Mesenchymal stem cell (in vitro differentiated cells and primary cell): ENCODE measurements at regions not wholly inside any gene's neighbourhood (a gene's known extent, or its start where the extent isn't known, plus 50 kb on each side); places are given as distances from the start of the nearest gene placed in this dataset.

ENCODE experiments used
- DNase-seq: peaks from one replicate; pipeline ENCODE4 v3.0.0-alpha.2; 2013
- H2AFZ ChIP-seq: one replicate; pipeline ENCODE4 v1.6.1; 2013; ENCODE audit warnings: low read depth, mild to moderate bottlenecking, control low read depth, inconsistent platforms, low read length, moderate library complexity
- H2AK5ac ChIP-seq: 2 replicates; pipeline ENCODE4 v1.6.1; 2013; ENCODE audit warnings: low read length, moderate library complexity, mild to moderate bottlenecking, inconsistent platforms; ENCODE audit not compliant: severe bottlenecking
- H2BK120ac ChIP-seq: one replicate; pipeline ENCODE4 v1.6.1; 2013; ENCODE audit warnings: low read depth, mild to moderate bottlenecking, inconsistent platforms, low read length, moderate library complexity
- H2BK12ac ChIP-seq, 2 experiments: one replicate each; pipeline ENCODE4 v1.6.1; 2013; ENCODE audit warnings: inconsistent platforms in 2 of 2, low read length in 2 of 2, mild to moderate bottlenecking in 2 of 2, moderate library complexity in 2 of 2, control low read depth in 1 of 2
- H2BK15ac ChIP-seq: one replicate; pipeline ENCODE4 v1.6.1; 2013; ENCODE audit warnings: mild to moderate bottlenecking, low read depth, inconsistent platforms; ENCODE audit not compliant: poor library complexity, severe bottlenecking
- H2BK5ac ChIP-seq: 2 replicates; pipeline ENCODE4 v1.6.1; 2013; ENCODE audit warnings: low read depth, mild to moderate bottlenecking, low read length, control low read depth, inconsistent platforms; ENCODE audit not compliant: poor library complexity, severe bottlenecking
- H3K14ac ChIP-seq, 2 experiments: one replicate each; pipeline ENCODE4 v1.6.1; 2013; ENCODE audit warnings: inconsistent platforms in 2 of 2, low read length in 2 of 2, control low read depth in 1 of 2, mild to moderate bottlenecking in 1 of 2, moderate library complexity in 1 of 2
- H3K18ac ChIP-seq, 2 experiments: one replicate each; pipeline ENCODE4 v1.6.1; 2013; ENCODE audit warnings: inconsistent platforms in 2 of 2, low read length in 2 of 2, control low read depth in 1 of 2, low read depth in 1 of 2, mild to moderate bottlenecking in 1 of 2
- H3K23ac ChIP-seq, 2 experiments: one replicate each; pipeline ENCODE4 v1.6.1; 2013; ENCODE audit warnings: inconsistent platforms in 2 of 2, low read length in 2 of 2, mild to moderate bottlenecking in 2 of 2, moderate library complexity in 2 of 2, control low read depth in 1 of 2
- H3K27ac ChIP-seq: 2 replicates; pipeline ENCODE4 v1.5.1; 2013; ENCODE audit warnings: mild to moderate bottlenecking, moderate library complexity, low read length, control low read depth, inconsistent platforms; ENCODE audit not compliant: poor library complexity, severe bottlenecking
- H3K27me3 ChIP-seq, 2 experiments: 2 replicates each; pipeline versions ENCODE4 v1.6.1 to v1.7.0; 2013; ENCODE audit warnings: low read length in 2 of 2, mild to moderate bottlenecking in 2 of 2, moderate library complexity in 2 of 2, control low read depth in 1 of 2, inconsistent platforms in 1 of 2; ENCODE audit not compliant: control insufficient read depth in 1 of 2, insufficient read depth in 1 of 2
- H3K36me3 ChIP-seq, 2 experiments: 2 replicates each; pipeline versions ENCODE4 v1.6.1 to v1.7.0; 2013; ENCODE audit warnings: low read length in 2 of 2, control low read depth in 1 of 2, inconsistent platforms in 1 of 2, low read depth in 1 of 2, mild to moderate bottlenecking in 1 of 2; ENCODE audit not compliant: insufficient read depth in 2 of 2, control insufficient read depth in 1 of 2
- H3K4ac ChIP-seq, 2 experiments: one replicate each; pipeline ENCODE4 v1.6.1; 2013; ENCODE audit warnings: inconsistent platforms in 2 of 2, low read length in 2 of 2, mild to moderate bottlenecking in 2 of 2, moderate library complexity in 2 of 2, control low read depth in 1 of 2, low read depth in 1 of 2
- H3K4me1 ChIP-seq: 2 replicates; pipeline ENCODE4 v1.6.1; 2013; ENCODE audit warnings: low read depth, low read length, control low read depth; ENCODE audit not compliant: control insufficient read depth, insufficient read depth
- H3K4me2 ChIP-seq: 2 replicates; pipeline ENCODE4 v1.6.1; 2013; ENCODE audit warnings: low read length, mild to moderate bottlenecking, inconsistent platforms; ENCODE audit not compliant: poor library complexity, severe bottlenecking
- H3K4me3 ChIP-seq, 2 experiments: 2 replicates each; pipeline versions ENCODE4 v1.5.1 to v1.7.0; 2013; ENCODE audit warnings: low read length in 2 of 2, mild to moderate bottlenecking in 2 of 2, control low read depth in 1 of 2, low read depth in 1 of 2; ENCODE audit not compliant: insufficient read depth in 1 of 2
- H3K79me1 ChIP-seq: replicated peaks from 2 replicates; pipeline ENCODE4 v1.6.1; 2013; ENCODE audit warnings: mild to moderate bottlenecking, control low read depth, low read length, inconsistent platforms; ENCODE audit not compliant: poor library complexity, severe bottlenecking
- H3K9ac ChIP-seq: 2 replicates; pipeline ENCODE4 v1.7.0; 2013; ENCODE audit warnings: mild to moderate bottlenecking, low read length, moderate library complexity
- H3K9me3 ChIP-seq: 2 replicates; pipeline ENCODE4 v1.7.0; 2013; ENCODE audit warnings: mild to moderate bottlenecking, low read length; ENCODE audit not compliant: control insufficient read depth
- H4K8ac ChIP-seq: one replicate; pipeline ENCODE4 v1.6.1; 2013; ENCODE audit warnings: inconsistent platforms, mild to moderate bottlenecking, low read length, moderate library complexity
- H4K91ac ChIP-seq: one replicate; pipeline ENCODE4 v1.6.1; 2013; ENCODE audit warnings: mild to moderate bottlenecking, low read length, inconsistent platforms
- WGBS: methylation state at CpG from one replicate; pipeline ENCODE4 v1.1.7; 2013; ENCODE audit warnings: mixed read lengths; 5-methylcytosine and 5-hydroxymethylcytosine counted together

GRCh38 chr22:47278655-47279054 is 516.2 kb downstream of the TBC1D22A start:
- Histone ChIP-seq H3K27me3 (peaks cover 0 to 68% of the 10 kb centered on the region in 2 experiments), H2BK120ac (no peak overlapping the region), H3K18ac (no peak overlapping the region), H3K79me1 (no peaks in the 10 kb centered on the region), H3K14ac (no peak overlapping the region), H3K9ac (no peak overlapping the region), H3K4me2 (no peak overlapping the region), H3K4me3 (no peak overlapping the region), H2AK5ac (no peak overlapping the region), H4K91ac (no peak overlapping the region), H2BK12ac (no peak overlapping the region), H2BK5ac (no peak overlapping the region), H4K8ac (no peak overlapping the region), H3K9me3 (no peaks in the 10 kb centered on the region), H2BK15ac (no peak overlapping the region), H3K4ac (no peak overlapping the region), H3K27ac (no peak overlapping the region), H2AFZ (no peak overlapping the region), H3K4me1 (no peaks in the 10 kb centered on the region), H3K23ac (no peak overlapping the region), H3K36me3 (no peaks in the 10 kb centered on the region)
- WGBS: 77% methylated on average over 12 of the region's 12 CpGs
- no peak for DNase-seq

DNA sequence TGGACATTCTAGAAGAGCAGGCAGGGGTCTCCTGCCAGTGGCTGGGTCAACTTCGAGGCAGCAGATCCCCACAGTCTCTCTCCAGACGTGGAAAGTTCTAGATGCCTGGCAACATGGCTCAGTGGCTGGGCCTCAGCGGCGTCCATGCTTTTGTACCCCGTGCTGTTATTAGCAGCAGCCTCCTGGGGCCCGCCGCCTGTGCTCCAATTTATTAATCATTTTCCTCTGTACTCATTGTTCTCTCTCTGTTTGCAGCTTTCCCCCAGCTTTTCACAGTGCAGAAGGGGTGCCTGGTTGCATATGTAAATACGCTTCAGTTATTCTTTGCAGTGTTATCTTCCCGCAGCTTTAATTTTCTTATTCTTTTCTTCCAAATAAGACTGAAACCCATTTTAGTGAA is 515.1 kb downstream of the TBC1D22A start:
- WGBS: 79% methylated on average over 9 of the region's 9 CpGs
- no peak for DNase-seq
- no peak overlapping the region for H2BK15ac ChIP-seq

GRCh38 chr22:47276991-47277390 is 514.5 kb downstream of the TBC1D22A start:
- Histone ChIP-seq H3K36me3 (no peaks in the 10 kb centered on the region), H3K79me1 (no peaks in the 10 kb centered on the region)
- 91% methylated on average over 13 of the region's 13 CpGs for WGBS

More for the DNA sequence above, 515.1 kb downstream of the TBC1D22A start:
- Histone ChIP-seq H3K27me3 (peaks cover 0 to 68% of the 10 kb centered on the region in 2 experiments), H4K91ac (no peak overlapping the region), H3K27ac (no peak overlapping the region), H2BK120ac (no peak overlapping the region), H2AFZ (no peak overlapping the region), H2AK5ac (no peak overlapping the region), H2BK5ac (no peak overlapping the region), H4K8ac (no peak overlapping the region), H2BK12ac (no peak overlapping the region), H3K9ac (no peak overlapping the region), H3K4ac (no peak overlapping the region), H3K79me1 (no peaks in the 10 kb centered on the region), H3K18ac (no peak overlapping the region), H3K9me3 (no peaks in the 10 kb centered on the region), H3K23ac (no peak overlapping the region), H3K4me3 (no peak overlapping the region), H3K4me2 (no peak overlapping the region), H3K4me1 (no peaks in the 10 kb centered on the region), H3K14ac (no peak overlapping the region), H3K36me3 (no peaks in the 10 kb centered on the region)

DNA sequence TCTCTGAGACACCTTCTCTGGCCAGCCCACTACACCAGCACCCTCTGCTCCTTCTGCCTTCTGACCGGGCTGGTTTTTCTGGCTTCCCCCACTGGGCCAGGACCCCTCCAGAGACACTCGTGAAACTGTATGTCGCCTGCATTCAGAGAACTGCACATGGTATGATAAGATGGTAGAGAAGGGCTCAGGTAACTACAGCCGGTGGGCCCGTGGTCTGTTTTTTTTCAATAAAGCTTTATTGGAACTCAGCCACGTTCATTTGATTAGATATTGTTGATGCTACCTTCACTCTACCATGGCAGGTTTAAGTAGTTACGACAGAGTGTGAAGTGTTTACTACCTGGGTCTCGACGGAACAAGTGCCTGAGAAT is 514.0 kb downstream of the TBC1D22A start:
- Histone ChIP-seq H3K23ac (no peak overlapping the region), H3K27ac (no peak overlapping the region), H3K4me3 (no peak overlapping the region), H3K4ac (no peak overlapping the region), H2AFZ (no peak overlapping the region), H3K4me2 (no peak overlapping the region), H2BK15ac (no peak overlapping the region), H3K9ac (no peak overlapping the region), H3K9me3 (no peaks in the 10 kb centered on the region), H3K36me3 (no peaks in the 10 kb centered on the region), H2BK5ac (no peak overlapping the region), H2AK5ac (no peak overlapping the region), H2BK12ac (no peak overlapping the region), H3K4me1 (no peaks in the 10 kb centered on the region), H3K14ac (no peak overlapping the region), H2BK120ac (no peak overlapping the region), H4K8ac (no peak overlapping the region), H3K27me3 (peaks cover 0 to 68% of the 10 kb centered on the region in 2 experiments), H4K91ac (no peak overlapping the region), H3K18ac (no peak overlapping the region), H3K79me1 (no peaks in the 10 kb centered on the region)
- DNase-seq: no peak
- WGBS: 87% methylated on average over 7 of the region's 9 CpGs

More at GRCh38 chr22:47276991-47277390, 514.5 kb downstream of the TBC1D22A start:
- Histone ChIP-seq H3K4ac (no peak overlapping the region), H3K18ac (no peak overlapping the region), H3K27ac (no peak overlapping the region), H3K23ac (no peak overlapping the region), H2BK5ac (no peak overlapping the region), H2BK12ac (no peak overlapping the region), H3K4me3 (no peak overlapping the region), H4K8ac (no peak overlapping the region), H2AK5ac (no peak overlapping the region), H3K9me3 (no peaks in the 10 kb centered on the region), H2AFZ (no peak overlapping the region), H3K27me3 (peaks cover 0 to 68% of the 10 kb centered on the region in 2 experiments), H3K9ac (no peak overlapping the region), H2BK15ac (no peak overlapping the region), H3K14ac (no peak overlapping the region), H3K4me2 (no peak overlapping the region), H2BK120ac (no peak overlapping the region), H3K4me1 (no peaks in the 10 kb centered on the region), H4K91ac (no peak overlapping the region)
- no peak for DNase-seq
